Liver (tissue), 8 donors: ENCODE measurements at regions not wholly inside any gene's neighbourhood (a gene's known extent, or its start where the extent isn't known, plus 50 kb on each side); places are given as distances from the start of the nearest gene placed in this dataset.
A peak's percentile ranks its signal among the peaks of the same experiment; 100 is the strongest.
"Not testable (repeated sequence)": the region's sequence is repeated elsewhere in the genome, so short reads cannot be mapped to it uniquely, and the experiment has no call there.

Experiments
- DNase-seq: peaks from one replicate; pipeline ENCODE4 v3.0.0-alpha.2; 2017; ENCODE audit warnings: low spot score
- H3K27ac ChIP-seq, 2 donors: one replicate each; pipeline ENCODE4 v1.7.0; 2013; ENCODE audit warnings: inconsistent platforms in 2 of 2, low read length in 2 of 2, control low read depth in 1 of 2, low read depth in 1 of 2, mild to moderate bottlenecking in 1 of 2
- H3K27me3 ChIP-seq, 4 donors: one replicate each; pipeline versions ENCODE4 v1.6.1 to v1.7.0; 2013; ENCODE audit warnings: low read length in 3 of 4, inconsistent platforms in 1 of 4, mild to moderate bottlenecking in 1 of 4, moderate library complexity in 1 of 4; ENCODE audit not compliant: control insufficient read depth in 4 of 4, insufficient read depth in 4 of 4
- H3K36me3 ChIP-seq, 4 donors: one replicate each; pipeline versions ENCODE4 v1.6.1 to v1.7.0; 2013; ENCODE audit warnings: low read length in 3 of 4, mild to moderate bottlenecking in 3 of 4, low read depth in 1 of 4, moderate library complexity in 1 of 4; ENCODE audit not compliant: control insufficient read depth in 4 of 4, insufficient read depth in 3 of 4
- H3K4me1 ChIP-seq, 4 donors: one replicate each; pipeline versions ENCODE4 v1.6.1 to v1.7.0; 2013; ENCODE audit warnings: low read length in 3 of 4, mild to moderate bottlenecking in 3 of 4, moderate library complexity in 1 of 4; ENCODE audit not compliant: control insufficient read depth in 4 of 4, insufficient read depth in 4 of 4
- H3K4me3 ChIP-seq, 3 donors: one replicate each; pipeline versions ENCODE4 v1.6.1 to v1.7.0; 2013; ENCODE audit warnings: low read length in 3 of 3, control low read depth in 1 of 3, low read depth in 1 of 3, mild to moderate bottlenecking in 1 of 3
- H3K9ac ChIP-seq, 2 donors: one replicate each; pipeline ENCODE4 v1.7.0; 2013; ENCODE audit warnings: low read length in 2 of 2, mild to moderate bottlenecking in 2 of 2, moderate library complexity in 2 of 2, control low read depth in 1 of 2, low read depth in 1 of 2
- H3K9me3 ChIP-seq, 4 donors: one replicate each; pipeline versions ENCODE4 v1.6.1 to v1.7.0; 2013; ENCODE audit warnings: low read length in 3 of 4; ENCODE audit not compliant: control insufficient read depth in 4 of 4
- EGR1 ChIP-seq, 2 donors: IDR thresholded peaks; 2 replicates each; pipeline ENCODE4 v1.6.1; 2016 to 2018; ENCODE audit warnings: antibody characterized with exemption in 2 of 2, low read depth in 2 of 2
- FOXA1 ChIP-seq: IDR thresholded peaks from 2 replicates; pipeline ENCODE4 v1.6.1; 2016; ENCODE audit warnings: antibody characterized with exemption
- FOXA2 ChIP-seq: IDR thresholded peaks from 2 replicates; pipeline ENCODE4 v1.6.1; 2016; ENCODE audit warnings: antibody characterized with exemption
- GABPA ChIP-seq, 2 donors: IDR thresholded peaks in 1 of 2; conservative IDR thresholded peaks in 1 of 2; 2 replicates each; pipeline ENCODE4 v1.6.1; 2016; ENCODE audit warnings: antibody characterized with exemption in 2 of 2, mild to moderate bottlenecking in 1 of 2, moderate library complexity in 1 of 2
- HNF4G ChIP-seq: IDR thresholded peaks from 2 replicates; pipeline ENCODE4 v1.6.1; 2016; ENCODE audit warnings: antibody characterized with exemption
- JUND ChIP-seq, 2 donors: IDR thresholded peaks; 2 replicates each; pipeline ENCODE4 v1.6.1; 2016; ENCODE audit warnings: antibody characterized with exemption in 2 of 2
- RAD21 ChIP-seq, 2 donors: IDR thresholded peaks; 2 replicates each; pipeline ENCODE4 v1.6.1; 2016; ENCODE audit warnings: antibody characterized with exemption in 2 of 2, mild to moderate bottlenecking in 2 of 2
- RXRA ChIP-seq, 2 donors: IDR thresholded peaks; 2 replicates each; pipeline ENCODE4 v1.6.1; 2017 to 2018; ENCODE audit warnings: antibody characterized with exemption in 2 of 2, mild to moderate bottlenecking in 1 of 2
- SP1 ChIP-seq: IDR thresholded peaks from 2 replicates; pipeline ENCODE4 v1.6.1; 2018; ENCODE audit warnings: antibody characterized with exemption, mild to moderate bottlenecking
- TAF1 ChIP-seq: conservative IDR thresholded peaks from 2 replicates; pipeline ENCODE4 v1.6.1; 2016; ENCODE audit warnings: antibody characterized with exemption, mild to moderate bottlenecking
- WGBS: extraction: QIAGEN DNeasy Blood & Tissue Kit; methylation state at CpG from one replicate; pipeline ENCODE4 v1.1.7; 2013; 5-methylcytosine and 5-hydroxymethylcytosine counted together
- TF ChIP-seq, protein P1 (sequence below): IDR thresholded peaks from 2 replicates; pipeline ENCODE4 v1.6.1; 2016; ENCODE audit warnings: antibody characterized with exemption
- TF ChIP-seq, protein P2 (sequence below): IDR thresholded peaks from 2 replicates; pipeline ENCODE4 v1.6.1; 2016; ENCODE audit warnings: antibody characterized with exemption, mild to moderate bottlenecking
- TF ChIP-seq, protein P3 (sequence below): fragments of 150-350 bp; IDR thresholded peaks from 2 replicates; pipeline ENCODE4 v1.5.1; 2017; ENCODE audit warnings: improper control_type of control experiment, low read depth, low read length; ENCODE audit not compliant: missing input control
- TF ChIP-seq, protein P4 (sequence below): IDR thresholded peaks from 2 replicates; pipeline ENCODE4 v1.6.1; 2016; ENCODE audit warnings: antibody characterized with exemption
- TF ChIP-seq, protein P5 (sequence below): IDR thresholded peaks from 2 replicates; pipeline ENCODE4 v1.6.1; 2016; ENCODE audit warnings: antibody characterized with exemption
- donor health status: healthy.
- donor health status: healthy.
- donor health status: healthy.
- donor health status: healthy.
- donor health status: healthy.

DNA sequence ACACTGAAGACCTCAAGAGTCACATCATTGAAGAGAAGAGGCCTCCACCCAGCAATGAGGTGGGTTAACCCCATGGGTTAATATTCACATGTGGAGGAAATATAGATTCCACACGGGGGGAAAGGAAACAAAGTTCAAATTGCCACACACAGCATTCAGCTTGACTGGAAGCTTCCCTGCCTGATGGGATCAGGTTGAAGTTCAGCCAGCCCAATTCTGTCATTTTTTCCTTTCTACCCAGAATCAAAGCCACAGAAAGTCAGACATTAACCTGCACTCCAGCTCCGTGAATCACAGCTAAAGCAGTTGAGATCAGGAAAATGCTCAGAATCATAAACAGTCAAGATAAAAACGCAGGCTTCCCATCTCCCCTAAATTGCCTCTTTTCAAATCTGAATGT is 208.7 kb upstream of the OBI1 start (continued):
- TF ChIP-seq, protein P1, sequence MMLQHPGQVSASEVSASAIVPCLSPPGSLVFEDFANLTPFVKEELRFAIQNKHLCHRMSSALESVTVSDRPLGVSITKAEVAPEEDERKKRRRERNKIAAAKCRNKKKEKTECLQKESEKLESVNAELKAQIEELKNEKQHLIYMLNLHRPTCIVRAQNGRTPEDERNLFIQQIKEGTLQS: peak; percentile 87
- peak in 1 of 2 donors; percentile 41 for TF ChIP-seq GABPA (IDR thresholded peaks at IDR 0.05 in 1 of 2, conservative IDR thresholded peaks at IDR 0.05 in 1 of 2)

DNA sequence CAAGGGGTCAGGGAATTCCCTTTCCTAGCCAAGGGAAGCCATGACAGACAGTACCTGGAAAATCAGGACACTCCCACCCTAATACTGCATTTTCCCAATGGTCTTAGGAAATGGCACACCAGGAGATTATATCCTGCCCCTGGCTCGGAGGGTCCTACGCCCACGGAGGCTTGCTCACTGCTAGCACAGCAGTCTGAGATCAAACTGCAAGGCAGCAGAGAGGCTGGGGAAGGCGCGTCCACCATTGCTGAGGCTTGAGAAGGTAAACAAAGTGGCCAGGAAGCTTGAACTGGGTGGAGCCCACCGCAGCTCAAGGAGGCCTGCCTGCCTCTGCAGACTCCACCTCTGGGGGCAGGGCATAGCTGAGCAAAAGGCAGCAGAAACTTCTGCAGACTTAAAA is 207.1 kb upstream of the OBI1 start:
- WGBS: 71% methylated on average over 6 of the region's 6 CpGs
- not testable (repeated sequence) for H3K9ac ChIP-seq, DNase-seq, H3K4me3 ChIP-seq, H3K27ac ChIP-seq, H3K36me3 ChIP-seq, H3K27me3 ChIP-seq, H3K9me3 ChIP-seq
- H3K4me1 ChIP-seq: peaks cover 5 to 15% (median 7%) of the 10 kb centered on the region in 4 donors

DNA sequence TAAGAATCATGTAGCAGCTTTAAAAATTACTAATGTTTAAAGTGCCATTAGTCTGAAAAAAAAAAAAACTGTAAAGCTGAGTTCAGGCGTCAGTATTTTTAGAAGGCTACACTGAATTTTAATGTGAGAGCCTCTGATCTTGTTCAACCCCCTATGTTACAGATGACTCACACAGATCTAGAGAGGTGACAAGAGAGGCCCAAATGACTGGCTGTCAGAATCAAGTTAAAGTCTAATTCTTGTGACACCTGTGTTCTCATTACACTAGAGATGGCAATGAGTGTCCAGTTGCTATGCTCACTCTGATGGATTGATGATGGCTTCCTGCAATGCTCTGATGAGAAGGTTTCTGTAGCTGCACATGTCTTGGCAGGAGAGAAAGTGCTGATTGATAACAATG is 203.5 kb upstream of the OBI1 start:
- TF ChIP-seq, protein P2, sequence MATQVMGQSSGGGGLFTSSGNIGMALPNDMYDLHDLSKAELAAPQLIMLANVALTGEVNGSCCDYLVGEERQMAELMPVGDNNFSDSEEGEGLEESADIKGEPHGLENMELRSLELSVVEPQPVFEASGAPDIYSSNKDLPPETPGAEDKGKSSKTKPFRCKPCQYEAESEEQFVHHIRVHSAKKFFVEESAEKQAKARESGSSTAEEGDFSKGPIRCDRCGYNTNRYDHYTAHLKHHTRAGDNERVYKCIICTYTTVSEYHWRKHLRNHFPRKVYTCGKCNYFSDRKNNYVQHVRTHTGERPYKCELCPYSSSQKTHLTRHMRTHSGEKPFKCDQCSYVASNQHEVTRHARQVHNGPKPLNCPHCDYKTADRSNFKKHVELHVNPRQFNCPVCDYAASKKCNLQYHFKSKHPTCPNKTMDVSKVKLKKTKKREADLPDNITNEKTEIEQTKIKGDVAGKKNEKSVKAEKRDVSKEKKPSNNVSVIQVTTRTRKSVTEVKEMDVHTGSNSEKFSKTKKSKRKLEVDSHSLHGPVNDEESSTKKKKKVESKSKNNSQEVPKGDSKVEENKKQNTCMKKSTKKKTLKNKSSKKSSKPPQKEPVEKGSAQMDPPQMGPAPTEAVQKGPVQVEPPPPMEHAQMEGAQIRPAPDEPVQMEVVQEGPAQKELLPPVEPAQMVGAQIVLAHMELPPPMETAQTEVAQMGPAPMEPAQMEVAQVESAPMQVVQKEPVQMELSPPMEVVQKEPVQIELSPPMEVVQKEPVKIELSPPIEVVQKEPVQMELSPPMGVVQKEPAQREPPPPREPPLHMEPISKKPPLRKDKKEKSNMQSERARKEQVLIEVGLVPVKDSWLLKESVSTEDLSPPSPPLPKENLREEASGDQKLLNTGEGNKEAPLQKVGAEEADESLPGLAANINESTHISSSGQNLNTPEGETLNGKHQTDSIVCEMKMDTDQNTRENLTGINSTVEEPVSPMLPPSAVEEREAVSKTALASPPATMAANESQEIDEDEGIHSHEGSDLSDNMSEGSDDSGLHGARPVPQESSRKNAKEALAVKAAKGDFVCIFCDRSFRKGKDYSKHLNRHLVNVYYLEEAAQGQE: no peak
- TF ChIP-seq RAD21 (IDR thresholded peaks at IDR 0.05): no peak
- TF ChIP-seq, protein P1: no peak
- no peak for TF ChIP-seq TAF1
- no peak for TF ChIP-seq HNF4G
- TF ChIP-seq FOXA2: no peak
- TF ChIP-seq, protein P3, sequence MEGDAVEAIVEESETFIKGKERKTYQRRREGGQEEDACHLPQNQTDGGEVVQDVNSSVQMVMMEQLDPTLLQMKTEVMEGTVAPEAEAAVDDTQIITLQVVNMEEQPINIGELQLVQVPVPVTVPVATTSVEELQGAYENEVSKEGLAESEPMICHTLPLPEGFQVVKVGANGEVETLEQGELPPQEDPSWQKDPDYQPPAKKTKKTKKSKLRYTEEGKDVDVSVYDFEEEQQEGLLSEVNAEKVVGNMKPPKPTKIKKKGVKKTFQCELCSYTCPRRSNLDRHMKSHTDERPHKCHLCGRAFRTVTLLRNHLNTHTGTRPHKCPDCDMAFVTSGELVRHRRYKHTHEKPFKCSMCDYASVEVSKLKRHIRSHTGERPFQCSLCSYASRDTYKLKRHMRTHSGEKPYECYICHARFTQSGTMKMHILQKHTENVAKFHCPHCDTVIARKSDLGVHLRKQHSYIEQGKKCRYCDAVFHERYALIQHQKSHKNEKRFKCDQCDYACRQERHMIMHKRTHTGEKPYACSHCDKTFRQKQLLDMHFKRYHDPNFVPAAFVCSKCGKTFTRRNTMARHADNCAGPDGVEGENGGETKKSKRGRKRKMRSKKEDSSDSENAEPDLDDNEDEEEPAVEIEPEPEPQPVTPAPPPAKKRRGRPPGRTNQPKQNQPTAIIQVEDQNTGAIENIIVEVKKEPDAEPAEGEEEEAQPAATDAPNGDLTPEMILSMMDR: no peak
- TF ChIP-seq GABPA (IDR thresholded peaks at IDR 0.05 in 1 of 2, conservative IDR thresholded peaks at IDR 0.05 in 1 of 2): no peak
- TF ChIP-seq FOXA1: no peak
- no peak for TF ChIP-seq EGR1 (IDR thresholded peaks at IDR 0.05; ENCODE audit: low read depth in 2 of 2)
- TF ChIP-seq, protein P4, sequence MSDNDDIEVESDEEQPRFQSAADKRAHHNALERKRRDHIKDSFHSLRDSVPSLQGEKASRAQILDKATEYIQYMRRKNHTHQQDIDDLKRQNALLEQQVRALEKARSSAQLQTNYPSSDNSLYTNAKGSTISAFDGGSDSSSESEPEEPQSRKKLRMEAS: no peak
- no peak for TF ChIP-seq SP1
- TF ChIP-seq RXRA (IDR thresholded peaks at IDR 0.05): no peak
- no peak for TF ChIP-seq JUND (IDR thresholded peaks at IDR 0.05)
- TF ChIP-seq, protein P5, sequence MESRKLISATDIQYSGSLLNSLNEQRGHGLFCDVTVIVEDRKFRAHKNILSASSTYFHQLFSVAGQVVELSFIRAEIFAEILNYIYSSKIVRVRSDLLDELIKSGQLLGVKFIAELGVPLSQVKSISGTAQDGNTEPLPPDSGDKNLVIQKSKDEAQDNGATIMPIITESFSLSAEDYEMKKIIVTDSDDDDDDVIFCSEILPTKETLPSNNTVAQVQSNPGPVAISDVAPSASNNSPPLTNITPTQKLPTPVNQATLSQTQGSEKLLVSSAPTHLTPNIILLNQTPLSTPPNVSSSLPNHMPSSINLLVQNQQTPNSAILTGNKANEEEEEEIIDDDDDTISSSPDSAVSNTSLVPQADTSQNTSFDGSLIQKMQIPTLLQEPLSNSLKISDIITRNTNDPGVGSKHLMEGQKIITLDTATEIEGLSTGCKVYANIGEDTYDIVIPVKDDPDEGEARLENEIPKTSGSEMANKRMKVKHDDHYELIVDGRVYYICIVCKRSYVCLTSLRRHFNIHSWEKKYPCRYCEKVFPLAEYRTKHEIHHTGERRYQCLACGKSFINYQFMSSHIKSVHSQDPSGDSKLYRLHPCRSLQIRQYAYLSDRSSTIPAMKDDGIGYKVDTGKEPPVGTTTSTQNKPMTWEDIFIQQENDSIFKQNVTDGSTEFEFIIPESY: no peak
- Histone ChIP-seq H3K4me3 (no peak overlapping the region), H3K9me3 (no peaks in the 10 kb centered on the region), H3K27me3 (no peaks in the 10 kb centered on the region), H3K9ac (no peak overlapping the region), H3K36me3 (no peaks in the 10 kb centered on the region), H3K4me1 (no peaks in the 10 kb centered on the region), H3K27ac (no peak overlapping the region)
- DNase-seq: no peak
- 97% methylated on average over 1 of the region's 1 CpG for WGBS
